Gastroesophageal sphincter (tissue), 4 donors: ENCODE measurements at regions not wholly inside any gene's neighbourhood (a gene's known extent, or its start where the extent isn't known, plus 50 kb on each side); places are given as distances from the start of the nearest gene placed in this dataset.

ENCODE experiments used
- ATAC-seq: fragments of 150-250 bp; one replicate; pipeline ENCODE4 v1.9.1; 2016; ENCODE audit warnings: mild to moderate bottlenecking, moderate library complexity
- H3K27ac ChIP-seq, 4 donors: fragments of 200-600 bp; sonication (generic) in 3 of 4; 1 replicate in 3 of 4; 2 replicates in 1 of 4; pipeline ENCODE4 v1.5.1; 2016 to 2019
- H3K27me3 ChIP-seq: fragments of 200-600 bp; sonication (generic); one replicate; pipeline ENCODE4 v1.5.1; 2019
- H3K36me3 ChIP-seq, 2 donors: fragments of 200-600 bp; sonication (generic); one replicate each; pipeline ENCODE4 v1.5.1; 2019; ENCODE audit warnings: control low read depth in 1 of 2
- H3K4me1 ChIP-seq, 3 donors: fragments of 200-600 bp; sonication (generic); 1 replicate in 2 of 3; 2 replicates in 1 of 3; pipeline ENCODE4 v1.5.1; 2016 to 2019; ENCODE audit warnings: control low read depth in 2 of 3
- H3K4me3 ChIP-seq, 2 donors: fragments of 200-600 bp; sonication (generic); one replicate each; pipeline ENCODE4 v1.5.1; 2019; ENCODE audit warnings: mild to moderate bottlenecking in 1 of 2, moderate library complexity in 1 of 2
- H3K9me3 ChIP-seq, 3 donors: fragments of 200-600 bp; sonication (generic); one replicate each; pipeline ENCODE4 v1.5.1; 2017 to 2019; ENCODE audit warnings: control low read depth in 2 of 3
- EP300 ChIP-seq: sonication (generic); formaldehyde crosslinking; IDR thresholded peaks from one replicate; pipeline ENCODE4 v1.6.1; 2017; ENCODE audit warnings: antibody characterized with exemption, mild to moderate bottlenecking
- POLR2A ChIP-seq, 2 donors: fragments of 450-650 bp; IDR thresholded peaks; one replicate each; pipeline ENCODE4 v1.6.1; 2017; ENCODE audit warnings: antibody characterized with exemption in 2 of 2, mild to moderate bottlenecking in 2 of 2, moderate library complexity in 1 of 2
- POLR2AphosphoS5 ChIP-seq: sonication (generic); formaldehyde crosslinking; IDR thresholded peaks from one replicate; pipeline ENCODE4 v1.6.1; 2017; ENCODE audit warnings: antibody characterized with exemption
- WGBS, 2 donors: methylation state at CpG; one replicate each; pipeline ENCODE4 v1.1.5; 2018; ENCODE audit warnings: low coverage in 1 of 2; 5-methylcytosine and 5-hydroxymethylcytosine counted together
- TF ChIP-seq, protein P1 (sequence below), 4 experiments: fragments of 200-600 bp in 2 of 4; fragments of 450-650 bp in 2 of 4; sonication (generic) in 1 of 4; IDR thresholded peaks; one replicate each; pipeline ENCODE4 v1.5.1; 2017 to 2019; ENCODE audit warnings: antibody characterized with exemption in 4 of 4, mild to moderate bottlenecking in 2 of 4, moderate library complexity in 2 of 4

DNA sequence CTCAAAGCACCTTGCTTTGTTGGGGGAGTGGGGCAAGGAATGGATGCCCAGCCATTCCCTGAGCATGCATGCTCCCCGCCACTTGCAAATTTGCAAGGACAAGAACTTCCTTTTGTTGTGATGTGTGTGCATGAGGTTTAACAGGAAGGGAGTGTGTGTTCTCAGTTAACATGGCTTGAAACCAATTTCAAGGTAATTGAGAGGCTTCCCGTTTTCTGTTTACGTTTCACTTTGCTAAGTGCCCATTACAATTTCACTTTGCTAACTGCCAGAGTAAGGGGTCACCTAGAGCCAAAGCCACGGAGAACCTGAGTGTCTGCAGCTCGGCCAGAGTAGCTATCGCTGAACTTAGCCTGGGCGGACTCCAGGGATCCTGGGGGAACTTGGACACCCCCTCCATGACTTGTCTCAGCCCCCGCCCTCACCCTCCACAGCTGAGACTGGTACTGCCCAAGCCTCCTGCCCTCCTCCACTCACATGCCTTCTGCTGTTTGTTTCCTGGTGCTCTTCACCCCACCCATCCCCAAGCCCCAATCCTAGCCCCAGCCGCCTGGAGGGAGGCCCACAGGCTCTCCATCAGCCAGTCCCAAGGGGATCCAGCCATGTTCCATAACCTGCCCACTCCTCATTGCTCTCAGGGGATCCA is 53.6 kb upstream of the LAPTM4A start:
- Histone ChIP-seq H3K4me1 (peaks cover 0 to 10% (median 0%) of the 10 kb centered on the region in 3 donors), H3K27ac (no peak overlapping the region), H3K9me3 (peaks cover 0 to 13% (median 0%) of the 10 kb centered on the region in 3 donors), H3K4me3 (no peak overlapping the region), H3K36me3 (no peaks in the 10 kb centered on the region), H3K27me3 (peaks cover 24% of the 10 kb centered on the region)
- ATAC-seq: no peak
- no peak for TF ChIP-seq POLR2AphosphoS5
- TF ChIP-seq EP300: no peak
- TF ChIP-seq POLR2A (IDR thresholded peaks at IDR 0.05): no peak
- TF ChIP-seq, protein P1, sequence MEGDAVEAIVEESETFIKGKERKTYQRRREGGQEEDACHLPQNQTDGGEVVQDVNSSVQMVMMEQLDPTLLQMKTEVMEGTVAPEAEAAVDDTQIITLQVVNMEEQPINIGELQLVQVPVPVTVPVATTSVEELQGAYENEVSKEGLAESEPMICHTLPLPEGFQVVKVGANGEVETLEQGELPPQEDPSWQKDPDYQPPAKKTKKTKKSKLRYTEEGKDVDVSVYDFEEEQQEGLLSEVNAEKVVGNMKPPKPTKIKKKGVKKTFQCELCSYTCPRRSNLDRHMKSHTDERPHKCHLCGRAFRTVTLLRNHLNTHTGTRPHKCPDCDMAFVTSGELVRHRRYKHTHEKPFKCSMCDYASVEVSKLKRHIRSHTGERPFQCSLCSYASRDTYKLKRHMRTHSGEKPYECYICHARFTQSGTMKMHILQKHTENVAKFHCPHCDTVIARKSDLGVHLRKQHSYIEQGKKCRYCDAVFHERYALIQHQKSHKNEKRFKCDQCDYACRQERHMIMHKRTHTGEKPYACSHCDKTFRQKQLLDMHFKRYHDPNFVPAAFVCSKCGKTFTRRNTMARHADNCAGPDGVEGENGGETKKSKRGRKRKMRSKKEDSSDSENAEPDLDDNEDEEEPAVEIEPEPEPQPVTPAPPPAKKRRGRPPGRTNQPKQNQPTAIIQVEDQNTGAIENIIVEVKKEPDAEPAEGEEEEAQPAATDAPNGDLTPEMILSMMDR (IDR thresholded peaks at IDR 0.05): no peak
- WGBS, 2 donors: 39 to 74% methylated on average over 3 to 7 of the region's 9 CpGs

DNA sequence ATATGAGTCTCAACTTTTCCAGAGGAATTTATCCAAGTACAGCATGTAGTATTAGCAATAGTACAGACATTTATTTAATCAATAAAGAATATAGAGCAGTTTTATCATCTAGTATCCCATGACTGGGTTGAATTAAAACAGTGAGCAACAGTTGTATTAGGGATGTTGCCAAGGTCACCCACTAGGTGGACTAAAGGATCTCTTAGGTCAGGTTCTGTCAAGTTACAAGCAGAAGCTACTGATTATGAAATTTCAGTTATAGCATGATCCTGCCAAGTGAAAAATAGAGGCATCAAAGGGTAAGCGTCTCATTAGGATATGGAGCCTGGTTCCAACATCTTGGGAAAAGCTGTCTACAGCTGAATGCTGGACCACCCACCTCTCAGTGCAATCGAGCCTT is 52.1 kb upstream of the LAPTM4A start:
- 60 to 90% methylated on average over 1 of the region's 2 CpGs for WGBS, 2 donors
- no peak for TF ChIP-seq POLR2A (IDR thresholded peaks at IDR 0.05)
- TF ChIP-seq EP300: no peak
- TF ChIP-seq, protein P1 (IDR thresholded peaks at IDR 0.05): no peak
- TF ChIP-seq POLR2AphosphoS5: no peak
- ATAC-seq: no peak
- peaks cover 24% of the 10 kb centered on the region for H3K27me3 ChIP-seq
- H3K4me3 ChIP-seq: no peak overlapping the region
- no peaks in the 10 kb centered on the region for H3K36me3 ChIP-seq
- no peak overlapping the region for H3K27ac ChIP-seq
- peaks cover 0 to 10% (median 0%) of the 10 kb centered on the region in 3 donors for H3K4me1 ChIP-seq
- peaks cover 0 to 13% (median 0%) of the 10 kb centered on the region in 3 donors for H3K9me3 ChIP-seq
